AG20443 (cell line): ENCODE measurements at regions not wholly inside any gene's neighbourhood (a gene's known extent, or its start where the extent isn't known, plus 50 kb on each side); places are given as distances from the start of the nearest gene placed in this dataset.

ENCODE experiments used
- DNase-seq: peaks from one replicate; pipeline ENCODE4 v3.0.0; 2012; ENCODE audit warnings: low spot score, mixed read lengths

DNA sequence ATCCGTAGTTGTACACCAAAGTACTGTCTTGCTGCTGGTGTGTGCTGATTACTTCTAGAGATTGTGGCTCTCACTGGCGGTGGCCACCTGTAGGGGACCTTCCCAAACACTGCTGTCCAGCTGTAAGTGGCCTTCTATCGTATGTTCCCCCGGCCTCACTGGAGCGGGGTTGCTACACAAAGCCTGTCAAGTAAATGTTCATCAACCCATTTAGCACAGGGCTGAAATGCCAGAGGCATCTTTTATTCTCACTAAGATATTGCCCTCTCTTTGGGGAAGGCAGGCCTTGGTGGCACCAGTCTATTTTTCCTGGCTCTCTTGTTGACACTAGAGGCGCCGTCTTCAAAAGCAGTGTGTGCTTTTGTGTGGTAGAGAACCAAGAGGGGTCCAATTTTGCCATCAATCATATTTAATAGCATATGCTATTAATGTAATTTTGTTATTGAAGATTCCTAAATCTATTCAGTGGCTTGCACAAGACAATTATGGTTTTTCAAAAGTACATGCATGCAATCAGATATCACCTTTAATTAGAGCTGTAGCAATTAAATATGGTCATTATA is 514.4 kb upstream of the SALL1 start:
- DNase-seq, result no peak

- DNase-seq, result no peak
Observed at GRCh38 chr16:51658531-51658930, 507.5 kb upstream of the SALL1 start.

DNA sequence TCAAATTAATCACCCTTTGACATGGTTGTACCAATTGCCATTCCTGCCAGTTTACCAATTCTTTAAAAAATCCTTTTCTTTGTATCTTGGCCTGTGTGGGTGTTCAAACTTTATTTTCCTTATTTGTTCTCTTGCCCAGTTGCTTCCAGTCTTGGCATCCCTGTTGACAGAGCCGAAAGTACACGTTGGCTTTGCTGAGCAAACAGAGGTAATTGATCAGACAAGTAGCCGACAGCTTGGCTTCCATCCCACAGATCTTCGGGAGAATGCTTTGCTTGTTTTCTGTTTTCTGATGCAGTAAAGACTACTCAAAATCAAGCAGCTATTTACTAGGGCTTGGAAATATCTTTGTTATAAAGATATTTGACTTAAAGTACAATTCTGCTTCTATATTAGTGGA is 506.8 kb upstream of the SALL1 start:
- no peak for DNase-seq

DNA sequence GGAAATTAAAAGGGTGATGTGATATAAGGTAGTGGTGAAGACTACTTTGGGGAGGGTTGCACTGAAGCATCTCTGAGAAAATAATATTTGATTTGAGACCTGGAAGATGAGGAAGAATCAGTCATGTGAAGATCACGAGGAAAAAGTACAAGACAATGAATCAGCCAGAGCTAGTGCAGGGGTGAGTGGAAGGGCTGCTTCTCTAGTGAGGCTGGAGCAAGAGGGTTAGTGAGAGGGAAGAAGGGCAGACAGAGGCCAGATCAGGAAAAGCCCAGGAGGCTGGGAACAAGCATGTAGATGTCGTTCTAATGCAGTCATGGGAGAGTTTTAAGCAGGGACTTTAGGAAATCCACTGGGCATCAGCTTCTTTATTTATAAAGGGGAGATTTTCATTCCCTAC is 504.2 kb upstream of the SALL1 start:
- DNase-seq, result peak; percentile 43

- no peak for DNase-seq
Observed at GRCh38 chr16:51651061-51651466, 500.0 kb upstream of the SALL1 start.

- no peak for DNase-seq
Observed at GRCh38 chr16:51649631-51650030, 498.6 kb upstream of the SALL1 start.

- peak; percentile 92 for DNase-seq
Observed at GRCh38 chr16:51648526-51648925, 497.5 kb upstream of the SALL1 start.

DNA sequence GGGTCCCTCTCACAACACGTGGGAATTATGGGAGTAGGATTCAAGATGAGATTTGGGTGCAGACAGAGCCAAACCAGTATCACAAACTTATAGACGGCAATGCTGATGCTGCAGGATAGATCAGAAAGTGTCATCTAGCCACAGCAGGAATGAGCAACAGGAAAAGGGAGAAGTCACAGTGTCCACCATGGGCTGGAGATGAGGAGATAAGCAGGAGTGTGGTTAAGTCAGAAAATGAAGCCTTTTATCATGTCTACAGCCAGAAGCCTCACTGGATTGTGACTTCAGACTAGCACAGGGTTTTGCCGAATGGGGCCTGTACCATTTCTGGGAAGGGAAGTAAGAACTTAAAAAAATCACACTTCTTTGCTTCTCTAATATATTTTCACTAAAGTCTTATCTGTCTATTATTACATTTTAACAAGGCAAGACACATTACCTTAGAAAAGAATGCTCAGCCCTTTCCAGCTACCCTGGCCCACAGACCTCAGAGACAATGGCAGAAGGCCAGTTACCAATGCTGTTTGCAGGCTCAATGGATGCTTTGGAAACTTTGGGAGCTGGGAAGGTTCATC is 490.2 kb upstream of the SALL1 start:
- DNase-seq, result no peak

DNA sequence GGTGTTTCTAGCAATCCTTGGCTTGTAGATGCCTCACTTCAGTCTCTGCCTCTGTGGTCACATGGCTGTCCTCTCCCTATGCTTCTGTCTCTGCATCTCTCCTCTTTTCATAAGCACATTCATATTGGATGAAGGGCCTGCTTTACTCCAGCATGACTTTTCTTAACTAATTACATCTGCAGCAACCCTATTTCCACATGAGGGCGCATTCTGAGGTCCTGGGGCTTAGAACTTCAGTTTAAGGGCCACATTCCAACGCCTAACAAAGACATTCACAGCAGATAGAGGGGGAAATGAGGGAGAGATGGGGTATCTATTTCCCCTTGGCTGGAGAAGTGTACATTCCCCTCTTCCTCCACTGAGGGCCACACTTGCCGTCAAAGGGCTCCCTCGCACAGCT is 489.1 kb upstream of the SALL1 start:
- DNase-seq, result no peak

- peak; percentile 39 for DNase-seq
Observed at GRCh38 chr16:51638339-51639135, 487.5 kb upstream of the SALL1 start.

DNA sequence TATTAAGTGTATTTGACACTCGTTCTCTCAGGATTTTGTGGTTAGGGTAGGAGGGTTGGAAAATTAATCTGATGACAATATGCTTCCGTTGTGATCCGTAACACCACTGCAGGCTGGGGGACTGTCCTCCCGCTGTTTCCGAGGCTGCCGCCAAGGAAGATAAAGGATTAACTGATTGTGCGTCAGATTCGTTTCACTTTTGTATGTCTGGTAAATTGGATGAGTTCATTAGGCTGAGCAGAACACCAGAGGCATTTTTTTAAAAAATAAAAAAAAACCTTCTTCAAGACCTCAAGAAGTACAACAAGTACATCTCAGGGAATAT is 486.7 kb upstream of the SALL1 start:
- peak; percentile 29 for DNase-seq

- peak; percentile 72 for DNase-seq
Observed at GRCh38 chr16:51636920-51637769, 486.1 kb upstream of the SALL1 start.

GRCh38 chr16:51635181-51635580 is 484.1 kb upstream of the SALL1 start:
- DNase-seq, result no peak

DNA sequence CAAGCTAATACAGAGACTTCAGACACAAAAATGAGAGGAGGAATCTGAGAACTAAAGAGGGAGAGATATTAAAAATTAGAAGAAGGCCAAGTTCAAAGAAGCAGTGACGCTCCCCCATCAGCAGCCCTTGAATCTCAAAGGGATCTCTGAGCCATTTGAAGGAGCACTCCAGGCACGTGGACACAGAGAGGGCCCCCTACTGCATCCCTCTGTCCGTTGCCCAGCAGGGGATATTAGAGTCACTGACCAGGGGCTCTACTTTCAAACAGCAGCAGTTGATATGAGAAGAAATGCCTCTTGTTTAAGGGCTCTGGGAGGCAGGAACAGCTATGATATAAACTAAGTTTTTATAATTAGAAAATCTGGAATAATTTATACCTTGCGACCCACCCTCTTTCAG is 479.0 kb upstream of the SALL1 start:
- no peak for DNase-seq

DNA sequence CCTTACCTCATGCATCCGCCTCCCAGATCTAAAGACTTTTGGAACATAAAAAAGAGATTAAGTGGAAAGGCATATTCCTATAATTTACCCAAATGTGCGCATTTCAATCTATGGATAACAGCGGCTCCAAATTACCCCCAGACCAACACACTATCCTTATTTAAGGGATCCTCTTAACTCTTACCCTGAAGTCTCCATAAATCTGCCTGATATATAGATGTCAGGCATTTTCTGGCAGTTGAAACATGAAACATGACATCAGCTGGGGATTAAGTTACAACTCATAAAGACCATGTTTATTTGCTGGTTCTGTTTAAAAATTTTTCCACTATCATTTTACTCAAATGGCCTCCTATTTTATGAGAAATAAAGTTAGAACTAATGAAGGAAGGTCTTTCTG is 478.5 kb upstream of the SALL1 start:
- DNase-seq, result no peak

DNA sequence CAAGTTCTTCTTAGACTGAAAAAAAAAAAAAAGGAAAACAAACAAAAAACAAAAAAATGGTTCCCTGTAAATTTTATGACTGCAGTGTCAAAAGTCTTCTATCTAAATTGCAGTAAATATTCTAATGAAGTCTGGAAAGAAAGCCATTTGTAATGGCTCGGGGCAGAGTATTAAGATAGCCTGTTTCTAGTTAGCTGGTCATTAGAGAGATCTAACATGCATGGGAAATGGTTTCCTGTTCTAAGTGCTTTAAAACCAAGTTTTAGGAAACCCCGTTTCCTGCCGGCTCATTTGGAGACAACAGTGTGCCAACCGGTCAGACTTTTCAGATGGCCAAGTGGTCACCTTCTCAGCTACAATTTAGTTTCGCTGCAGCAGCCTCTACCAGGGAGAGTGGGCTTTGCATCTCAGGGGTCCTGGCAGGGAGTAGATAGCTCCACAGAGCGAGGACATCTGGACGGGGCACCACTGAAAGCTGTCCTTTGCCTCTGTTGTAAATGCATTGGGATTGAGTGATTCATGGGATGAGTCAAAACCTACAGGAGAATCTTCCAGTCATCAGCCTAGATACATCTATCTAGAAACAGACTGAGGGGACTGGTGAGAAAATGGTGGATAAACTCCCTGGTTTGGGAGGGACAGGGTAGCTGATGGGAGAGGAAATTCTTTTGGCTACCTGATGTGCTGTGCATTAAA is 473.2 kb upstream of the SALL1 start:
- peak; percentile 61 for DNase-seq

DNA sequence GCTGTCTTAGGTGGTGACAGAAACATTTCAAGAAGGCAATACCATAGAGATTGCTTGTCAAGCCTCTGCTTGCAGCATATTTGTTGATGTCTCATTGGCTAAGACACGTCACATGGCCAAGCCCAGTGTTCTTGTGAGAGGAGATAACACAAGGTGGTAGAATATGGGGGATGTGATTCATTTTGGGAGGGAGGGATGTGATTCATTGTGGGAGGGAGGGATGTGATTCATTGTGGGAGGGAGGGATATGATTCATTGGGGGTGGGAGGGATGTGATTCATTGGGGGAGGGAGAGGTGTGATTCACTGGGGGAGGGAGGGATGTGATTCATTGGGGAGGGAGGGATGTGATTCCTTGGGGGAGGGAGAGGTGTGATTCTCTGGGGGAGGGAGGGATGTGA is 470.5 kb upstream of the SALL1 start:
- DNase-seq, result no peak

DNA sequence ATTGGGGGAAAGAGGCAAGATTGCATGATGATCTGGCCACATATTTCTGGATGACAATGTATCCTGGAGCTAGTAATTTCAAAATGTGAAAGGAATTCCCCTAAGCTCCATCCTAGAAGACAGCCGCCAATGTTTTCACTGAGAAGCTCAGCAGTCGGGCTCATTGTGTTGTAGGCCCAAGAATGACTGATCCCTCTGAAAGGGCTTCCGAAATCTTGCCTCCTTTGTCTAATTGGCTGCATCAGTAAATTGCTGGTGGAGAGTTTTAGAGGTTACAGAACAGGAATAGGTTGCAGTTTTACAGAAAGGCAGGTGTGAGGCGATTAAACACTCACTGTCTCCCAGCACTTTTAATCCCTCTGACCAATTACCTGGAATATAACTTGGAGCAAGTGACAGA is 464.1 kb upstream of the SALL1 start:
- no peak for DNase-seq

GRCh38 chr16:51607201-51607651 is 456.2 kb upstream of the SALL1 start:
- DNase-seq, result no peak

DNA sequence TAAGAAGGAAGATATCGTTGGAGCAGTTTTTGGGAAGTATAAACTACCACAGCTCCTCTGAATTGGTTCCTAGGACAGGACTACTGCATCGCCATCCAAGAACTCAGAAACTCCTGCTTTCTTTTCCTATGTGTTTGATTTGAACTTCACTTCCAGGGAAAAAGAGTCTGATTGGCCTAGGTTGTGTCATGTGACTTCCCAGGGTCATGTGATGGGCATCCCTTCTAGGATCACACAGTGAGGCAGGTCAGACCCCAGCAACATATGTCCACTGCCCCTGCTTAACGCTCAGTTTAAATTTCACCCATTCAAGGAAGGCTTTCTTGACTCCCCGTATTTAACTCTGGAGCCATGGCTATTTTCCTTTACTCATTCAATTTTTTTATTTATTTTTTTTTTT is 445.2 kb upstream of the SALL1 start:
- DNase-seq, result no peak

- DNase-seq, result no peak
Observed at GRCh38 chr16:51592535-51593300, 441.6 kb upstream of the SALL1 start.
